Skin of body (tissue), 1 donor: ENCODE measurements at regions not wholly inside any gene's neighbourhood (a gene's known extent, or its start where the extent isn't known, plus 50 kb on each side); places are given as distances from the start of the nearest gene placed in this dataset.
"Not testable (repeated sequence)": the region's sequence is repeated elsewhere in the genome, so short reads cannot be mapped to it uniquely, and the experiment has no call there.

ENCODE experiments used
- DNase-seq: peaks from one replicate; lab custom pipeline; 2025; lab: John Stamatoyannopoulos, UW

DNA sequence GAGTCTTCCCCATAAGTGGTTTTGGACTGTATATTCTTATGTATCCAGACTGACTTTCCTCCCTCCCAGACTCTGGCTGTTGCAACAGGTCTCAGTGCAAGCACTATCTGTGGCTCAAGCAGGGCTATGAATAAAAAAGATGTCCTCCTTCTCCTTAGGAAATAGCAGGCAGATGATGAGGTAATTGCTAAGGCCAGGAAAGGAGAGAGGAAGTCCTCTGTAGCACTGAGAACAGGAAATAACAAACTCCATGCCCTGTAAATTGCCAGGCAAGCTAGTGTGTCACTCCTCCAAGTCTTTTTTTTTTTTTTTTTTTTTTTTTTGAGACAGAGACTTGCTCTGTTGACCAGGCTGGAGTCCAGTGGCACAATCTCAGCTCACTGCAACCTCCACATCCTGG lies 900.1 kb downstream of the TYW1 start:
- no peak for DNase-seq

DNA sequence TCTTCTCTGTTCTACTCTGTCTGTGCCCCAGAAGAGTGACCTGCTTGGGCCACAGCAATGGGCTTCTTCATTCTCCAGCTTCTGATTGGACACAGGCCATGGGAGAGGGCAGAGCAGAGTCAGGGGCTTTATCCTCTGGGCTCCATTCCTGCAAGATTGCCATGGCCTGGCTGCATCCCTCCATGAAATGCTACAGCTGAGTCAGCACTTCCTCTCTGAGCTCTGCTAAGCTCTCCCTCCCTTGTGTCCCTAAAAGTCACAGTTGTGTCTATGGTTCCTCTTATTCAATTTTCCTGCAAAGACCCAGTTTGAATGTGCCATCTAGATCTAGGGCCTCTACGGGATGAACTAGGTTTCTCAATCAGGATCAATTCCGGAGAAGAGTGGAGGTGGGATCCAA lies 903.8 kb downstream of the TYW1 start:
- DNase-seq: no peak

DNA sequence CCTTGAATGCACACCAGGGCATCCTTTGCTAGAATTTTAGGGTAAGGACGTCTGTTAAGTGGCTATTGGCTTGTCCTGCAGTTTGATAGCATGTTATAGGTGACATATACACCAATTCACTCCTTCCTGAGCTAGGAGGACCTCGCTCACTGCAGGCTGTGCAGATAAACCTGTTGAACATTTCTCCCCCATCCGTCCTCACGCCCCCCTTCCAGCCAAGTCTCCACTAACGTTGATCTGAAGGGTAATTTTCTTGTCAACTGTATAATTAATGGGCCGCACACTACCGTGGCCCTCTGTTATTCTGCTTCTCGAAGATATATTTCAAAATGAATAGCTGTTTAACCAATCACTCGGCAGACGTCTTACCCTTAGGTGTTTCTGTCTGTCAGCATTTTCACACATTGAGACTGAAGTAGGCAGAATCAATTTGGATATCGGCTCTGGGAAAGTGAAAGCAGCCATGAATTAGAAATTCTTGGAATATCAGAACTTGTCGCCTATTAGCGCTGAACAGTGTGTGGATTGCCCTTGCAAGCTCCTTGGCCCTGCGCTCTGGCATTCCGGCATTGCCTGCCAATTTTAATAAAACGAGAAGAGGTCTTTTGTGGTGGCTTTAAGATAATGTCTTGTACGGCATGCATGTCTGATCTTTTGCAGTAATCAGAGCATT lies 905.3 kb downstream of the TYW1 start:
- no peak for DNase-seq

DNA sequence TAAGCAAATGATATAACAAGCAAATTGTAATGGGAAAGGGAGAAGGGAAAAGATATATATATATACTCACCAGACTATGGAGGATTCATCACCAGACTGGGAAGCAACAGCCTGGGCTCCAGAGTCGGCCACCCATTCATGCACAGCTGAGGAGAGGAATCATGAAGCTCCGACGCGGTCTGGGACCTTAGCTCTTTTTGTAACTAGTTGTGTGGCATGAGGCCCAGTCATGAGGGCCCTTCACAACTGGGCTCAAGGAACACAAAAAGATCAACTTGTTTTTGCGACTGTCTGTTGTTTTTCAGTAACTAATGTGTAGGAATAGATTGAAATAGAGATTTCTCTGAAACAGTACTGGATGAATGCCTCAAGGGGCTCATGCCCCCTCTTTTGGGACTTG lies 911.2 kb downstream of the TYW1 start:
- DNase-seq: no peak

DNA sequence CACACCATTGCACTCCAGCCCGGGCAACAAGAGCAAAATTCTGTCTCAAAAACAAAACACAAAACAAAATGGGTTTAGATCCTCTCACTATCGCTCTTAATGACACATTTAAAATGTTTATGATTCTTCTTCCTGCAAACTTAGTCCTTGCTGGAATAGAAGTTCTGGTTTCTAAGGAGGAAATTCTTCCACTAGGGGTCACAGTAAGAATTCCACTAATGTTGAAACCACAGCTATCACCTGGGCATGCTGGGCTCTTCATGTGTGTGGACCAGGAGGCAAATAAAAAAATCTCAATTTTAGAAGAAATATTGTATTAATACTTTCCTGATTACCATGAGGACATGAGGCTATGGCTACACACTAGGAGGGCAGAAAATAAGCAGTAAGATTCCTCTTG lies 915.8 kb downstream of the TYW1 start:
- no peak for DNase-seq

DNA sequence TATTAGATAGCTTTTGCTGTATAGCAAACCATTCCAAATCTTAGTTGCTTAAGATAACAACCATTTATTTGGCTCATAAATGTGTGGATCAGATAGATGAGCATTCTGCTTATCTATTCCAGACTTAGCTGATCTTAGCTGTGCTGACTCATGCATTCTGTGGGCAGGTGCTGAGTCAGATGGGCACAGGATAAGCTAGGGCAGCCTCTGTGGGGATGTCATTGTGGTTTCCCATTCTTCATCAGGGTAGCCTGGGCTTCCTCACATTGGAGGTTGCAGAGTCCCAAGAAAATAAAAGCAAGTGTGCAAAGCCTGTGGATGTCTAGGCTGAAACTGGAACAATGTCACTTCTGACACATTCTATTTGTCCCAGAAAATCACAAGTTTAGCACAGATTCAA lies 917.0 kb downstream of the TYW1 start:
- no peak for DNase-seq

DNA sequence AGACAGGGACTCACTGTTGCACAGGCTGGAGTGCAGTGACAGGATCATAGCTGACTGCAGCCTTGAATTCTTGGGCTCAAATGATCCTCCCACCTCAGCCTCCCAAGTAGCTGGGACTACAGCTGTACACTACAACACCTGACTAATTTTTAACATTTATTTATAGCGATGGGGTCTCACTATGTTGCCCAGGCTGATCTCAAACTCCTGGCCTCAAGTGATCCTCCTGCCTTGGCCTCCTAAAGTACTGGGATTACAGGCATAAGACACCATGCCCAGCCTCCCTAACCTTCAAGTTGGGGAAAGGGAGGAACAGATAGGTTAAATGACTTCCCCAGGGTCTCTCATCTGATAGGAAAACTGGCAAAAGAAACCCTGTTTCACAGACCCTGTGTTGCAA lies 919.5 kb downstream of the TYW1 start:
- not testable (repeated sequence) for DNase-seq

DNA sequence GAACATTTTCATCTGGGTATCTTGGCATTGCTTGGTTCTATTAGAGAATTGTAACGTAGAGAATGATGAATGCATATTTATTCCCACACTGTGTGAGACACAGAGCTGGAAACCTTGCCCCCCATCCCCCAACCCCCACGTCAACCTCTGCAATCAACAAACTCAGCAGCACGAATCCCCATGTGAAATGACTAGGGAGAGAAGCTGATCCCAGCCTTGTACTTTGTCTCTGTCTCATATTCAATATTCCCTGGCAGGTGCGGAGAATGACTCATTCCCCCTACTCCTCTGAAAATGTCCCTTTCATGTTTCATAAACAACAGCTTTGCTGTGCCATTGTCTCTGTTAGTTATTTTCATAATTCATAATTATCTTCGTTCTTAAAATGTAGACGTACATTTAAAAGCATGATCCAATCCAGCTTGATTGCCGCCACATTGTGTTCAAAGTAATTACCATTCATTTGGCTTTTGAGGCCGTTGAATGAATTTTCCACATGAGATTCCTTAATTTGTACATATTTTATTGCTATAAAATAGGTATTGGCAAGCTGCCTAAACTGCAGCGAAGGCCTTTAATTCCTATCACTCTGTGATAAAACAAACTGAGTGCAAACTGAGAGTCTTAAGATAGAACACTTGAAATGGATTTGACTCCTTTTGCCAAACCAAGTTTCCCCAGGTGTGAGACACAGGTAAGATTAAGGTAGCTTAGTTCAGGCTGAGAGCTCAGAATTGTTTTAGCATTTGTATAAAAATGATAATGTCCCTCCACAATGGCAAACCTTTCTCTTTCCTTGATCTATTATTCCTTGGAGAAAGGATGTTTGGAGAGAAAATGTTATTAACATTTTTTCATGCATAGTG lies 920.2 kb downstream of the TYW1 start:
- no peak for DNase-seq

DNA sequence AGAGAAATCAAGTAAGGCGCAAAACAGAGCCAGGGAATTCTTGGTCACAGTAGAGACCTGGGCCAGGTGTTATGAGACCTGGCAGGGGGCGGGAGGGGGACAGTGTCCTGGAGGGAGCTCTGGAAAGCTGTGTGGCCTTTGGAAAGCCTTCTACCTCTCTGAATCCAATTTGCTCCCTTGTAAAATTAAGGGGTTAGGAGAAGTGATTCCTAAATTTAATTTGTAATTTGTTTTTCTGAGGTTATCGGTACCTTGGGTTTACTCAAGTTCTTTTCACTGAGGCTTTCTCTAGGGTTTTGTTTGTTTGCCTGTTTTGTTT lies 920.8 kb downstream of the TYW1 start:
- no peak for DNase-seq

DNA sequence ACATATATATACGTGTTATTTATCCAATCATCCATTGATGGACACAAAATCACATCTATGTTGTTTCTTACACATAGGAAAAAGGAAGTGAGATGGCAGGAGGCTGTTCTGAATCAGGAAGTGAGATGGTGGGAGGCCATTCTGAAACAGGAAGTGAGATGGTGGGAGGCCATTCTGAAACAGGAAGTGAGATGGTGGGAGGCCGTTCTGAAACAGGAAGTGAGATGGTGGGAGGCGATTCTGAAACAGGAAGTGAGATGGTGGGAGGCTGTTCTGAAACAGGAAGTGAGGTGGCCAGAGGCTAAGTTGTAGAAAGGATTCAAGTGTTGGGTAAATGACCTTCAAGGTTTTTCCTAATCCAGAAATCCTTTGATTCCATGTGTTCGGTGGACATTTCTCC lies 921.5 kb downstream of the TYW1 start:
- no peak for DNase-seq

DNA sequence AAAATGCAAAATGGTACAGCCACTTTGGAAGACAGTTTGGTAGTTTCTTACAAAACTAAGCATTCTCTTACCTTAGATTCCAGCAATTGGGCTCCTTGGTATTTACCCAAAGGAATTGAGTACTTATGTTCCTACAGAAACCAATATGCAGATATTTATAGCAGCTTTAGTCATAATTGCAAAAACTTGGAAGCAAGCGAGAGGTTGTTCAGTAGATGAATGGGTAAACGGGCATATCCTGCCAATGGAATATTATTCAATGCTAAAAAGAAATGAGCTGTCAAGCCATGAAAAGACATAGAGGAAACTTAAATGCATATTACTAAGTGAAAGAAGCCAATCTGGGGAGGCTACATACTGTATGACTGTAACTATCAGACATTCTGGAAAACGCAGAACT lies 926.7 kb downstream of the TYW1 start:
- no peak for DNase-seq

DNA sequence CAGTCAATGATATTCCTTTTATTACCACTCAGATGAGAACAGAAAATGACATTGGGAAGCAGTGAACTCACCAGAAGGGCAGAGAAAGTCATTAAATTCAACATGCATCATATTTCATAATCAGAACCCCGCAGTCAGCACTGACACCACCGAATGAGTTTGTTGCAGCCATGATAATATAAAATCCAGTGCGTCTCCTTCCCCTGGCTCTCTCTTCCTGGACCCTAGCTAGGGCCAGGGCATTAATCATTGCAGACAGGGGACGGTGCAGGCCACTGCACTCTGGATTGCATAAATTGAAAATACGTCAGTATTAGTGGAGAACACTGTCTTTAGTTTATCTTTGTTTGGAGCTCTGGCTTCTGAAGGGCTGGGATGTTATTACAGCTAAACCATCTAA lies 931.5 kb downstream of the TYW1 start:
- DNase-seq: no peak

DNA sequence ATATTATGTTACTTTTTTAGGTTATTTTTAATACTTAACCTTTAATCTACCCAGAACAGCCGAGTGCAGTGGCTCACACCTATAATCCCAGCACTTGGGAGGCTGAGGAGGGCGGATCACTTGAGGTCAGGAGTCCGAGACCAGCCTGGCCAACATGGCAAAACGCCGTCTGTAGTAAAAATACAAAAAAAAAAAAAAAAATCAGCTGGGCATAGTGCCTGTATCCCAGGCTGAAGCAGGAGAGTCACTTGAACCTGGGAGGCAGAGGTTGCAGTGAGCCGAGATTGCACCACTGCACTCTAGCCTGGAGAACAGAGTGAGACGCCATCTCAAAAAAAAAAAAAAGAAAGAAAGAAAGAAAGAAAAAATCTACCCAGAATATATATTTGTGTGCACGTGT lies 939.8 kb downstream of the TYW1 start:
- DNase-seq: not testable (repeated sequence)

DNA sequence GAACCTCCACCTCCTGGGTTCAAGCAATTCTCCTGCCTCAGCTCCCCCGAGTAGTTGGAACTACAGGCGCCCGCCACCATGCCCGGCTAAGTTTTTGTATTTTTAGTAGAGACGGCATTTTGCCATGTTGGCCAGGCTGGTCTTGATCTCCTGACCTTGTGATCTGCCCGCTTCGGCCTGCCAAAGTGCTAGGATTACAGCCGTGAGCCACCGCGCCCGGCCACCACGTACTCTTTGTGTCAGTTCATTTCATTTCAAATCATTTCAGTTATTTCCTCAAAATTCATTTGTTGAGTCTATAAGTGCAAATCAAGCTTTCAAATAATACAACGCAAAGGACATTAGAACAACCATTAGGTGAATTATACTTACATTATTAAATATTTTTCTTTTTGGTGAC lies 943.8 kb downstream of the TYW1 start:
- no peak for DNase-seq

DNA sequence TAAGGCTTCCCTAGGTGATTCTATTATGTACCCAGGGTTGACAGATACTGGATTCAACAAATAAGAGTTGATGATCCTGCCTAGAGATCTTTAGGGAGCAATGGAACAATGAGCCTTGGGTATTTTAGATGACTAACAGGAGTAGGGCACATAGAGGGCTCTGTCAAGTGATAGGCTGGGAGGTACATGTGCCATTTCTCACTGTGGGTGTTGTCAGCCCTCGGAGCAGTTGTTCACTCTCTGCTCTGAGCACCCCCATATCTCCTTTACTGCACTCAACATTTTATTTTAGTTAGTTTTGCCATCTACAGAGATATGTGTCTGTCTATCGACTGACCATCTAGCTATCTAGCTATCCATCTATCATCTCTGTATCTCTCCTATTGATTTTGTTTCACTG lies 950.6 kb downstream of the TYW1 start:
- no peak for DNase-seq

DNA sequence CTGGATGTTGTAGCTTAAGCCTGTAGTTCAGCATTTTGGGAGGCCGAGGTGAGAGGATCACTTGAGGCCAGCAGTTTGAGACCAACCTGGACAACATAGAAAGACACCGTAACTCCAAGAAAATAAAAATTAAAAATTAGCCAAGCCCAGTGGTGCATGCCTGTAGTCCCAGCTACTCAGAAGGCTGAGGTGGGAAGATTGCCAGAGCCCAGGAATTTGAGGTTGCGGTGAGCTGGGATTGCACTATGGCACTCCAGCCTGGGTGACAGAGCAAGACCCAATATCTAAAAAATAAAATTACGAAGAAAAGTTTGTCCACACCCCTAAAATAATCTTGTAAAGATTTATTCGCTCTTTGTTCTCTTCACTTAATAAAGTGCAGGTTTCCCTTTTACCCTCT lies 951.0 kb downstream of the TYW1 start:
- no peak for DNase-seq

DNA sequence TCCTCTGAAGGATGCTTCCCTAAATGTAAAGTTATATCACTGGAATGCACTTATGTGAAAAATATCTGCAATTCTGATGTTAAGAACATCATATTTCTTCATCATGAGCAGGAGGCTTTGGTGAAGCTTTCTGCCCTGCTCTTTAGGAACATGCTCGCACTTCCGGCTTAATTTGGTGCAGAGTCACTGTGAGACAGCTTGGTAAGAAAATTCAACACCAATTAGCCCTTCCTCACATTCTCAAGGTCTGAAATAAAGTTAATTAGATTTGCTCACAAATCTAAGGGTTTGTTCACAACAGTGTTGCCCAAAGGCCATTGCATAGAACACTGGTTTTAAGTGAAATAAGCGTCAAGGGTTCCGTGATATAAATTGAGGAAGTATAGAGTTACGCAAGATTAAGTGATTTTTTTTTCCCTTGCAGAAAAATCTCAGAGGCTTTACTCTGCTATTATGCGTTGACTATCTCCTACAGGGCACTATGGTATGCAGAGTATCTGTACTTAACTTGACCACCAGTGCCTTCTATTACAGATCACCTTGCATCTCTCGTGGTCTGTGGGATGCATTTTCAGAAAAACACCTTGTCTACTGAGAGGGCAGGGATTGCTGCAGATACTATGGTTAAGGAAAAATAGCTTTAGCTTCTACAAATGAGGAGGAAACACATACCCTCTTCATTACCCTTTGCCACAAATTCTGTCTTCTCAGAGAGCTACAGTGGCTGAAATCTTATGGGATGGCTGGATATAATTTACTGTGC lies 953.9 kb downstream of the TYW1 start:
- no peak for DNase-seq

DNA sequence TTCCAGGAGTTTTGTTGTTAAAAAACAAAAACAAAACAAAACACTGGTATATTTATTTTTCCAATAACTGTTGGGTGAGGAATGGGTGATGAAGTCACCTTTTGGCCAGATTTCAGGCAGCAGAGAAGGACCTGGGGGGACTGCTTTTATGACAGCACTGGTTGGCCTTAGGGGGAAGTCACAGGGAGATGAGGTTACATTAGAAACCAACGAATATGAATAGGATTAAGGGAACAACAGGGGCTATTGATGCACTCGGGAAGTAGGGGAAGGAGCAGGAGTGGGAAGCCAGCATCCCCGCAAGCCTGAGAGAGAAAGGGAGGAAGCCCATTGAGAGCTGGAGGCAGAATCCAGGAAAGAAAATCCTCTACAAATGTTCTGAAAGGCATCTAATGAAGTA lies 958.4 kb downstream of the TYW1 start:
- DNase-seq: no peak

DNA sequence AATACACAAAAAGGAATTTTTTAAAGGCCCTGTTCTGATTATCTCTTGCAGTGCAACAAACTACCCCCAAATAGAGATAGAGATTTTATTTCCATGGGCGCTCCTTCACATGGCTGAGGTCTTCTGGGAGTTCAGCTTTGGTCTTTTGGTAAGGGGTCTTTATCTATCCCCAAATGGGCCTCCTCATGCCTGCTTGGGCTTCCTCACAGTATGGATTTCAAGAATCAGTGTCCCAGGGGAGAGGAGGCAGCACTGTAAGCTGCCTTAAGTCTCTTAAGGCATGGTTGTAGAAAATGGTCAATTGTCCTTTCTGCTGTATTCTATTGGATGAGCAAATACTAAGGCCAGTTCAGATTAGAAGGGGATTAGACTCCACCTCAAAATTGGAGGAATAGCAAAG lies 966.2 kb downstream of the TYW1 start:
- no peak for DNase-seq

DNA sequence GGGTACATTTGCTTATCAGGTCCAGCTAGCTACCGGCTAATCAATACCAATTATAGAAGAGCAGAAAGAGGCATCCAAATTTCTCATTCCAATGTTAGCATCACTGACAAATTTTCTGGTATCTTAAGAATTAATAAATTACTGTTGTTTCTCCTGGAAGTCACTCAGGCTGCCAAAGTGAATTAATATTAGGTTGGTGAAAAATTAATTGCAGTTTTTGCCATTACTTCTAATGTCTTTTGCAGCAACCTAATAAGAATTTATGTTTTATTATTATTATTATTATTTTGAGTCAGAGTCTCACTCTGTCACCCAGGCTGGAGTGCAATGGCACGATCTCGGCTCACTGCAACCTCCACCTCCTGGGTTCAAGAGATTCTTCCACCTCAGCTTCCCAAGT lies 979.9 kb downstream of the TYW1 start:
- no peak for DNase-seq

DNA sequence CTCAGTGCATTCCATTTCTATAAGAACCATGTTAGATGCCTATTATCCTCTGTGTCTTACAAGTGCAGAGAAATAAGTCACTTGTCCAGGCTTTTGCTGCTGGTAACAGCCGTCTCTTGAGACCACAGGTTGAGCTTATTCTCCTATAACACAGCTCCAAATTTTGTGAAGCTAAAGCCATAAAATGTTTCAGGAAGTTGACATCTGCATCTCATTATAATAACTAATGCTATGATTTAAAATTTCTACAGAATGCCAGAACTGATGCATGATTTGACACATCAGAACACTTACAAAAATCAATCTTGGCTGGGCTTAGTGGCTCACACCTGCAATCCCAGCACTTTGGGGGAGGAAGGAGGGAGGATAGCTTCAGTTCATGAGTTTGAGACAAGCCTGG lies 986.9 kb downstream of the TYW1 start:
- DNase-seq: peak; percentile 11

DNA sequence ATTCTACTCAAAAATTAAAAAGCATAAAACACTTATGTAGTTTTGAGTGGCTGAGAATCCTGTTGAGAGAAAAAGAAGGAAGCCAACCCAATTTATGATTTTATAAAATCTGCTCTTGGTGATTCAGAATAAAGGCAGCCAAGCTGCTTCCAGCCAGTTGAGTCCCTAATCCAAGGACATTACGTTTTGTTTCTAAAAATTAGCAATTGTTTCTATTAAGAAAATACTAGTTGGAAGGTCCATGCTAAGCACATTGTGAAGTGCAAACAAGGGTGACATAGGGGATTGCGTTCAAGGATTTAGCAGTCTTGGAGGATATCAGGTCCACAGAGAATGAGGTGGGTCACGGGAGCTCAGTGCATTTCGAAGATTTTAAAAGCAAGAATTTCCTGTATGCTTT lies 987.7 kb downstream of the TYW1 start:
- DNase-seq: no peak

DNA sequence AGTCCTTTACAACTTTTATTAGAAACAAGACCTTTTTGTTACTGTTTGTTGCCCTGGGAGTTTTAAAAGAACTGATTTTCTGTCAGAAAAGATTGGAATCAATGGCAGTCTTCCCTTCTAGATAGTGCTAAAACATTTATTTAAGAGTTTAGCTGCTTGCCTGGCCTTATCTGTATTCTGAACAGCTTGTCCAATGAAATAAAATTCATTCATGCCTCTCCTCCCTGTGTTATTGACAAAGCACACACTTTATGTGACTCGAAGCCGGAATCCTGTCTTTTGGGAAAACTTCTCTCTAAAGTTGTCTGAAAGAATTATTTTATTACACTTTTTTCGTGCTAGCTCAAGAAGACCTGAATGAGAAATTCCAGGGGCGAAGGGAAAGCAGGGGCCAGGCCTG lies 992.5 kb downstream of the TYW1 start:
- no peak for DNase-seq
